CD14-positive monocyte (primary cell): ENCODE measurements at regions not wholly inside any gene's neighbourhood (a gene's known extent, or its start where the extent isn't known, plus 50 kb on each side); places are given as distances from the start of the nearest gene placed in this dataset.
"Not testable (repeated sequence)": the region's sequence is repeated elsewhere in the genome, so short reads cannot be mapped to it uniquely, and the experiment has no call there.

Source experiments
- DNase-seq, 3 donors: peaks; one replicate each; pipeline ENCODE4 v3.0.0-alpha.2; 2011 to 2022
- H2AFZ ChIP-seq: 2 replicates; pipeline ENCODE4 v1.6.0; 2012; ENCODE audit warnings: mild to moderate bottlenecking, low read depth, low read length, inconsistent platforms; ENCODE audit not compliant: insufficient read depth, poor library complexity, severe bottlenecking
- H3K27ac ChIP-seq, 2 donors: 1 replicate in 1 of 2; 2 replicates in 1 of 2; pipeline ENCODE4 v1.5.1; 2012 to 2013; ENCODE audit warnings: low read length in 2 of 2, control low read depth in 1 of 2, inconsistent platforms in 1 of 2, low read depth in 1 of 2, mild to moderate bottlenecking in 1 of 2
- H3K27me3 ChIP-seq, 2 donors: one replicate each; pipeline versions ENCODE4 v1.6.0 to v1.6.1; 2011 to 2013; ENCODE audit warnings: low read length in 2 of 2; ENCODE audit not compliant: control insufficient read depth in 2 of 2, insufficient read depth in 2 of 2
- H3K36me3 ChIP-seq, 2 donors: replicated peaks in 1 of 2; 1 replicate in 1 of 2; 2 replicates in 1 of 2; pipeline versions ENCODE4 v1.5.1 to v1.6.1; 2012 to 2013; ENCODE audit warnings: low read length in 2 of 2, control low read depth in 1 of 2, inconsistent platforms in 1 of 2, mild to moderate bottlenecking in 1 of 2; ENCODE audit not compliant: insufficient read depth in 2 of 2, control insufficient read depth in 1 of 2
- H3K4me1 ChIP-seq, 2 donors: 1 replicate in 1 of 2; 2 replicates in 1 of 2; pipeline versions ENCODE4 v1.5.1 to v1.6.1; 2012 to 2013; ENCODE audit warnings: low read length in 2 of 2, control low read depth in 1 of 2, inconsistent platforms in 1 of 2, mild to moderate bottlenecking in 1 of 2, moderate library complexity in 1 of 2; ENCODE audit not compliant: insufficient read depth in 2 of 2, control insufficient read depth in 1 of 2
- H3K4me2 ChIP-seq: replicated peaks from 2 replicates; pipeline ENCODE3; 2012; ENCODE audit warnings: low read length, moderate library complexity, mild to moderate bottlenecking; ENCODE audit not compliant: poor library complexity, severe bottlenecking; ENCODE audit errors: extremely low read depth
- H3K4me3 ChIP-seq, 3 experiments: fragments of 200-600 bp in 1 of 3; sonication (generic) in 1 of 3; replicated peaks in 1 of 3; 1 replicate in 2 of 3; 2 replicates in 1 of 3; pipeline ENCODE4 v1.5.1; 2011 to 2013; ENCODE audit warnings: low read length in 3 of 3, mild to moderate bottlenecking in 3 of 3, control low read depth in 2 of 3, low read depth in 2 of 3, inconsistent platforms in 1 of 3, moderate library complexity in 1 of 3
- H3K79me2 ChIP-seq: 2 replicates; pipeline ENCODE4 v1.6.0; 2012; ENCODE audit warnings: mild to moderate bottlenecking, control low read depth, inconsistent platforms, low read length, moderate library complexity; ENCODE audit not compliant: insufficient read depth
- H3K9ac ChIP-seq: 2 replicates; pipeline ENCODE4 v1.6.0; 2017; ENCODE audit warnings: low read length, mild to moderate bottlenecking; ENCODE audit not compliant: insufficient read depth, poor library complexity, severe bottlenecking
- H3K9me3 ChIP-seq, 2 donors: replicated peaks in 1 of 2; 1 replicate in 1 of 2; 2 replicates in 1 of 2; pipeline versions ENCODE4 v1.5.1 to v1.6.1; 2012 to 2013; ENCODE audit warnings: low read length in 2 of 2, control low read depth in 1 of 2; ENCODE audit not compliant: control insufficient read depth in 1 of 2, insufficient read depth in 1 of 2
- H4K20me1 ChIP-seq: 2 replicates; pipeline ENCODE4 v1.6.0; 2012; ENCODE audit warnings: mild to moderate bottlenecking, low read length, control low read depth, moderate library complexity; ENCODE audit not compliant: insufficient read depth
- H3K27ac Mint-ChIP-seq, 7 donors: one replicate each; pipeline ENCODE4 v1.8.0; 2020; ENCODE audit warnings: mild to moderate bottlenecking in 7 of 7, mixed read lengths in 7 of 7, moderate library complexity in 6 of 7, inconsistent platforms in 2 of 7
- H3K27me3 Mint-ChIP-seq, 3 donors: one replicate each; pipeline ENCODE4 v1.8.0; 2021 to 2022; ENCODE audit warnings: low read depth in 3 of 3, mild to moderate bottlenecking in 3 of 3, mixed read lengths in 3 of 3, moderate library complexity in 3 of 3, inconsistent platforms in 1 of 3
- H3K36me3 Mint-ChIP-seq, 2 donors: one replicate each; pipeline ENCODE4 v1.8.0; 2020; ENCODE audit warnings: mixed read lengths in 2 of 2, inconsistent platforms in 1 of 2, mild to moderate bottlenecking in 1 of 2
- H3K4me1 Mint-ChIP-seq: one replicate; pipeline ENCODE4 v1.8.0; 2020; ENCODE audit warnings: mild to moderate bottlenecking, mixed read lengths
- H3K4me3 Mint-ChIP-seq, 2 donors: one replicate each; pipeline ENCODE4 v1.8.0; 2020; ENCODE audit warnings: mild to moderate bottlenecking in 2 of 2, mixed read lengths in 2 of 2, moderate library complexity in 1 of 2
- H3K9me3 Mint-ChIP-seq, 7 donors: one replicate each; pipeline ENCODE4 v1.8.0; 2020 to 2022; ENCODE audit warnings: mixed read lengths in 7 of 7, mild to moderate bottlenecking in 6 of 7, moderate library complexity in 6 of 7, inconsistent platforms in 2 of 7
- WGBS: methylation state at CpG from one replicate; pipeline ENCODE4 v1.1.5; 2013; ENCODE audit warnings: missing lambda C conversion rate; ENCODE audit not compliant: insufficient coverage; 5-methylcytosine and 5-hydroxymethylcytosine counted together
- intact Hi-C, 2 donors: fragments of 100-400 bp; cut with micrococcal nuclease; formaldehyde crosslinking; loops; one replicate each; pipeline versions ENCODE4 v1.15.0 to v1.15.1; 2023

DNA sequence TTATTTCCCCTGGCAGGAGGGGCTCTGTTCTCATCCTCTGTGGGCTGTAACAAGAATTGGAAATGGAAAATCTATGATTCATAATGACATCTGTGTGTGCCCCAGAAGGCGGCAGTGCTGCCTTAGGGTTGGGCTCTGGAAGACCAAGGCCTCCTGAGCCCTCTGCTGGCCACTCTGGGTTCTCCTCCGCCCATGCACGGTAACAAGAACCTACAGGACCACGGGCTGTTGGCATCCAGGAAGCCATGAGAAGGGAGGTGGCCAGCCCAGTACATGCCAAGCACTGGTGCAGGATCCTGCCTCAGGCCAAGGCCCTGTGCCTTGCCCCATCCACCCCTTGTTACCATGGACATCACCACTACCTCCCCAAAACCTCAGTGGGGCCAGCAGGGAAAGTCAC, 454.2 kb downstream of the TP53TG3F start:
- H3K4me3 ChIP-seq, H4K20me1 ChIP-seq, H3K9me3 ChIP-seq, H3K36me3 ChIP-seq, H3K79me2 ChIP-seq, H3K9me3 Mint-ChIP-seq, H3K27me3 ChIP-seq, H3K9ac ChIP-seq, H3K4me3 Mint-ChIP-seq, H3K36me3 Mint-ChIP-seq, intact Hi-C loops, H3K27me3 Mint-ChIP-seq, H3K4me1 Mint-ChIP-seq, H2AFZ ChIP-seq, H3K4me2 ChIP-seq, DNase-seq, H3K27ac Mint-ChIP-seq, H3K27ac ChIP-seq, H3K4me1 ChIP-seq: not testable (repeated sequence)
- WGBS, result 88% methylated on average over 3 of the region's 4 CpGs

DNA sequence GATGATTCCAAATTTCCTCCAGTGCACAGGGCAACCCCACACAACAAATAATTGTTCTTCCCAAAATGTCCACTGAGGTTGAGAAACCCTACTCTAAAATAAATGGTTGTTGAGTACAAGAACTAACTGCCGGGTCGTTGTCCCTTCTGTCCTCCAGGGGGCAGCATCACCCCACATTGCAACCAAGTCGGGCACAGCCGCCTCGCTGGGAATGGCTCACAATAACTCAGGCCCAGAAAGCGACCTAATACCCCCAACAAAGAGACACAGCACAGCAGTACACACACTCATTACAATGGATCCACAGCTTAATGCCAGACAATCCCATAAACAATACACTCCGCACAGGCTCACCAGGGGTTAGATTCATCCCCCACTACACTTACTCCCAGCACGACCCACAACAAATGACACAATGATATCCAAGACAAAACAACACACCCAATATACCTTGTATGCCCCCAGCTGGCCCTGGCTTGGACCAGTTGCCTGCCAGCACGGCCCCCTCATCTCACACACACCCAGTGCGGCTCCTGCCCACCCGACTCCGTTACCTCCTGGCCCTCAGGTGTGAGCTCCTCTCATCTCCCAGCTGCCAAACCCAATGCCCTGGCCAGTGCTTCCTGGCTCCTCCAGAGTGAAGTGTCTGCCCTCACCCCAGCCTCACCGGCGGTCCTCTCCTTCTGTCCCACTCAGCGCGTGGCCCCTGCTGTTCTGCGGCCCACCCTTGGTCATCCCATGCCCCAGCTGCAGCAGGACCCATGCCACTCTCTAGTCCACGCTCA, 461.5 kb downstream of the TP53TG3F start:
- H3K4me3 ChIP-seq, H3K9ac ChIP-seq, H3K36me3 Mint-ChIP-seq, H3K79me2 ChIP-seq, H3K27me3 Mint-ChIP-seq, H3K9me3 ChIP-seq, H3K9me3 Mint-ChIP-seq, H3K27ac ChIP-seq, intact Hi-C loops, H3K27ac Mint-ChIP-seq, H3K4me1 ChIP-seq, H4K20me1 ChIP-seq, H3K27me3 ChIP-seq, H3K4me1 Mint-ChIP-seq, DNase-seq, H3K4me3 Mint-ChIP-seq, H3K36me3 ChIP-seq, H3K4me2 ChIP-seq, H2AFZ ChIP-seq: not testable (repeated sequence)
- no CpG with 5 or more reads among the region's 18 CpGs for WGBS

DNA sequence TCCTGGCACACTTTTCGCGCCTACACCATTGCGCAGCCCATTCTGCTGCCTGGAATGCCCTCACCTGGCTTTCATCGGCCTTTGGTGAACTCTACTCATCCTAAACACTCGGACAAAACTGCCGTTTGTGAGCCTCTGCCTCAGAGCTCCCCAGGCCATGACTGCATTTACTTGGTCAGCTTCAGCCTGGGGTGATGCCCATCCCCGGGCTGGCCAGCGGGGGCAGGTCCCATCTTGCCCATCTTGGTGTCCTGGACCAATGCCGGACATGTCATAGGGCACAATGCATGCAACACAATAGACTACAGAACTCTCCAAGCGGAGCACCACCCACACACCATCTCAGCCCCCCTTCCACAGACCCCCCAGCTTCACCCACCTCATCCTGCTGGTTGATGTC, 463.5 kb downstream of the TP53TG3F start:
- H3K4me1 Mint-ChIP-seq, H3K4me2 ChIP-seq, H3K36me3 Mint-ChIP-seq, H3K4me3 ChIP-seq, H3K9me3 ChIP-seq, intact Hi-C loops, H3K4me1 ChIP-seq, H3K27me3 Mint-ChIP-seq, H3K27ac Mint-ChIP-seq, H3K9me3 Mint-ChIP-seq, H3K36me3 ChIP-seq, DNase-seq, H3K4me3 Mint-ChIP-seq, H3K27ac ChIP-seq, H2AFZ ChIP-seq, H3K79me2 ChIP-seq, H3K27me3 ChIP-seq, H3K9ac ChIP-seq, H4K20me1 ChIP-seq: not testable (repeated sequence)
- whole genome bisulfite sequencing, result no CpG with 5 or more reads among the region's 10 CpGs

DNA sequence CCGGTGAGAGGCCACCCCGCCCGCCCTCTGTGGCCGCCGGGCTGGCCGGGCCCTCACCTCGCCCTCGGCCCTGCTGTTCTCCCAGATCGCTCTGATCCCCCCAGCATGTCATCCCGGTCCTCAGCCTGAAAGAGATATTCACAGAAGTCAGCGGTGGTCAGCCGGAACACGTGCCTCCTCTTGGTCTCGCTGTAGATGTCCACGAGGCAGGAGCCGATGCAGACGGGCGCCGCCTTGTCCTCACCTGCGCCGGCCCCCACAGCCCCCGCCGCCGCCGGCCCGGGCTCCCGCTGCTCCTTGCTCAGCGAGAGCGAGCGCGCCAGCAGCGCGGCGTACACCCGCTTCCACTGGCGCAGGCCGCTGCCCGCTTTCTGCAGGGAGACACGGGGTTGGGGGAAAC, 468.6 kb downstream of the TP53TG3F start:
- H3K4me1 Mint-ChIP-seq, H3K27me3 Mint-ChIP-seq, H3K9ac ChIP-seq, intact Hi-C loops, H3K4me3 Mint-ChIP-seq, H3K4me3 ChIP-seq, H3K4me2 ChIP-seq, H3K27me3 ChIP-seq, H3K36me3 Mint-ChIP-seq, DNase-seq, H3K27ac Mint-ChIP-seq, H4K20me1 ChIP-seq, H3K27ac ChIP-seq, H3K9me3 Mint-ChIP-seq, H3K36me3 ChIP-seq, H3K79me2 ChIP-seq, H3K9me3 ChIP-seq, H2AFZ ChIP-seq, H3K4me1 ChIP-seq: not testable (repeated sequence)
- no CpG with 5 or more reads among the region's 39 CpGs for WGBS
